ENCODE measurements at regions not wholly inside any gene's neighbourhood (a gene's known extent, or its start where the extent isn't known, plus 50 kb on each side); places are given as distances from the start of the nearest gene placed in this dataset.

DNA sequence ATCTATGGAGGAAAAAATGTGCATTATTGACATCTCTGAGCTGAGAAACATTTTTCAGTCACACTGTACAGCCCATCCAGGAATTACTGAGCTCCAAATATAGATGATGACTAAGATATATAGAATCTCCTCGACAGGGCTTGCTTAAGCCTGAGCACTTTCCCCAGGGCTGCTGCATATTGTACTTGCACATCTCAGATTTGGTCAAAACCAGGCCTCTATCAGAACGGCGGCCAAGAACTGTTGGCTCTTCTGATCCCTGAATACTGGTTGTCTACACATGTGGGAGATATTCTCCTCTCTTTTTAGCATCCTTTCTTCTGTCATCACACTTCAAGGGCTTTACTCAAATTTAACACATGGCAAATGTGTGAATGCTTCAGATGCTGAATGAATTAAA lies 201.5 kb upstream of the SLC35G4 start:
- Histone ChIP-seq H3K4me3 (replicated peaks in 1 of 3; ENCODE audit: insufficient read depth in 1 of 3, low read depth in 2 of 3, low read length in 3 of 3) (no peak overlapping the region), H3K9me3 (ENCODE audit: low read length) (no peaks in the 10 kb centered on the region), H3K27ac (ENCODE audit: extremely low read length, insufficient read depth, low read length) (no peak overlapping the region), H2AFZ (ENCODE audit: low read length) (no peak overlapping the region), H3K4me2 (ENCODE audit: low read depth, low read length) (no peak overlapping the region), H3K27me3 (ENCODE audit: control insufficient read depth in 1 of 2, insufficient read depth in 2 of 2, low read length in 2 of 2) (no peaks in the 10 kb centered on the region; a peak in 1 of 5 replicates), H4K20me1 (ENCODE audit: insufficient read depth, low read length) (no peaks in the 10 kb centered on the region), H3K79me2 (ENCODE audit: insufficient read depth, low read length) (no peaks in the 10 kb centered on the region), H3K4me1 (ENCODE audit: insufficient read depth, low read length) (peaks cover 18% of the 10 kb centered on the region), H3K36me3 (replicated peaks in 1 of 2; ENCODE audit: control insufficient read depth in 1 of 2, insufficient read depth in 2 of 2, low read length in 2 of 2) (no peaks in the 10 kb centered on the region), H3K9ac (ENCODE audit: insufficient read depth, low read depth, low read length) (no peak overlapping the region)
- CTCF ChIA-PET (ENCODE audit: low intra/inter-chr PET ratio, low total read pairs), result no interaction called here
- no TSS peak for BruUV-seq (replicated peaks)
- no peak for DNase-seq (ENCODE audit: low spot score)
- intact Hi-C loops (cut with micrococcal nuclease; ENCODE audit: unreplicated experiment), result loop anchor here (5.0 kb wide), 1 partner anchor 94 kb away; no protein-coding TSS in a partner anchor
- in situ Hi-C loops (cut with HindIII; ENCODE audit: extremely low pct_ligation_motif_present, low pct_unique_long_range_greater_than_20kb), result no loop called here
- POLR2A ChIA-PET, result no interaction called here
- no peak for ATAC-seq
- no peak for FAIRE-seq
- WGBS (ENCODE audit: low lambda C conversion rate), result 63% methylated on average over 3 of the region's 3 CpGs
- TF ChIP-seq ATF1 (CRISPR knock-in tag; IDR thresholded peaks at IDR 0.05), result no peak
- no peak for TF ChIP-seq PHB2 (IDR thresholded peaks at IDR 0.05; ENCODE audit: partially characterized antibody)
- TF ChIP-seq, protein P1, sequence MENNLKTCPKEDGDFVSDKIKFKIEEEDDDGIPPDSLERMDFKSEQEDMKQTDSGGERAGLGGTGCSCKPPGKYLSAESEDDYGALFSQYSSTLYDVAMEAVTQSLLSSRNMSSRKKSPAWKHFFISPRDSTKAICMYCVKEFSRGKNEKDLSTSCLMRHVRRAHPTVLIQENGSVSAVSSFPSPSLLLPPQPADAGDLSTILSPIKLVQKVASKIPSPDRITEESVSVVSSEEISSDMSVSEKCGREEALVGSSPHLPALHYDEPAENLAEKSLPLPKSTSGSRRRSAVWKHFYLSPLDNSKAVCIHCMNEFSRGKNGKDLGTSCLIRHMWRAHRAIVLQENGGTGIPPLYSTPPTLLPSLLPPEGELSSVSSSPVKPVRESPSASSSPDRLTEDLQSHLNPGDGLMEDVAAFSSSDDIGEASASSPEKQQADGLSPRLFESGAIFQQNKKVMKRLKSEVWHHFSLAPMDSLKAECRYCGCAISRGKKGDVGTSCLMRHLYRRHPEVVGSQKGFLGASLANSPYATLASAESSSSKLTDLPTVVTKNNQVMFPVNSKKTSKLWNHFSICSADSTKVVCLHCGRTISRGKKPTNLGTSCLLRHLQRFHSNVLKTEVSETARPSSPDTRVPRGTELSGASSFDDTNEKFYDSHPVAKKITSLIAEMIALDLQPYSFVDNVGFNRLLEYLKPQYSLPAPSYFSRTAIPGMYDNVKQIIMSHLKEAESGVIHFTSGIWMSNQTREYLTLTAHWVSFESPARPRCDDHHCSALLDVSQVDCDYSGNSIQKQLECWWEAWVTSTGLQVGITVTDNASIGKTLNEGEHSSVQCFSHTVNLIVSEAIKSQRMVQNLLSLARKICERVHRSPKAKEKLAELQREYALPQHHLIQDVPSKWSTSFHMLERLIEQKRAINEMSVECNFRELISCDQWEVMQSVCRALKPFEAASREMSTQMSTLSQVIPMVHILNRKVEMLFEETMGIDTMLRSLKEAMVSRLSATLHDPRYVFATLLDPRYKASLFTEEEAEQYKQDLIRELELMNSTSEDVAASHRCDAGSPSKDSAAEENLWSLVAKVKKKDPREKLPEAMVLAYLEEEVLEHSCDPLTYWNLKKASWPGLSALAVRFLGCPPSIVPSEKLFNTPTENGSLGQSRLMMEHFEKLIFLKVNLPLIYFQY (CRISPR knock-in tag; IDR thresholded peaks at IDR 0.05; ENCODE audit: borderline replicate concordance), result no peak
- no peak for TF ChIP-seq GATAD1 (CRISPR knock-in tag; IDR thresholded peaks at IDR 0.05)
- TF ChIP-seq, protein P2, sequence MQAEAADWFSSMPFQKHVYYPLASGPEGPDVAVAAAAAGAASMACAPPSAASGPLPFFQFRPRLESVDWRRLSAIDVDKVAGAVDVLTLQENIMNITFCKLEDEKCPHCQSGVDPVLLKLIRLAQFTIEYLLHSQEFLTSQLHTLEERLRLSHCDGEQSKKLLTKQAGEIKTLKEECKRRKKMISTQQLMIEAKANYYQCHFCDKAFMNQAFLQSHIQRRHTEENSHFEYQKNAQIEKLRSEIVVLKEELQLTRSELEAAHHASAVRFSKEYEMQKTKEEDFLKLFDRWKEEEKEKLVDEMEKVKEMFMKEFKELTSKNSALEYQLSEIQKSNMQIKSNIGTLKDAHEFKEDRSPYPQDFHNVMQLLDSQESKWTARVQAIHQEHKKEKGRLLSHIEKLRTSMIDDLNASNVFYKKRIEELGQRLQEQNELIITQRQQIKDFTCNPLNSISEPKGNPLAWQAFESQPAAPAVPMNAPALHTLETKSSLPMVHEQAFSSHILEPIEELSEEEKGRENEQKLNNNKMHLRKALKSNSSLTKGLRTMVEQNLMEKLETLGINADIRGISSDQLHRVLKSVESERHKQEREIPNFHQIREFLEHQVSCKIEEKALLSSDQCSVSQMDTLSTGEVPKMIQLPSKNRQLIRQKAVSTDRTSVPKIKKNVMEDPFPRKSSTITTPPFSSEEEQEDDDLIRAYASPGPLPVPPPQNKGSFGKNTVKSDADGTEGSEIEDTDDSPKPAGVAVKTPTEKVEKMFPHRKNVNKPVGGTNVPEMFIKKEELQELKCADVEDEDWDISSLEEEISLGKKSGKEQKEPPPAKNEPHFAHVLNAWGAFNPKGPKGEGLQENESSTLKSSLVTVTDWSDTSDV (CRISPR knock-in tag; IDR thresholded peaks at IDR 0.05), result no peak
- TF ChIP-seq, protein P3, sequence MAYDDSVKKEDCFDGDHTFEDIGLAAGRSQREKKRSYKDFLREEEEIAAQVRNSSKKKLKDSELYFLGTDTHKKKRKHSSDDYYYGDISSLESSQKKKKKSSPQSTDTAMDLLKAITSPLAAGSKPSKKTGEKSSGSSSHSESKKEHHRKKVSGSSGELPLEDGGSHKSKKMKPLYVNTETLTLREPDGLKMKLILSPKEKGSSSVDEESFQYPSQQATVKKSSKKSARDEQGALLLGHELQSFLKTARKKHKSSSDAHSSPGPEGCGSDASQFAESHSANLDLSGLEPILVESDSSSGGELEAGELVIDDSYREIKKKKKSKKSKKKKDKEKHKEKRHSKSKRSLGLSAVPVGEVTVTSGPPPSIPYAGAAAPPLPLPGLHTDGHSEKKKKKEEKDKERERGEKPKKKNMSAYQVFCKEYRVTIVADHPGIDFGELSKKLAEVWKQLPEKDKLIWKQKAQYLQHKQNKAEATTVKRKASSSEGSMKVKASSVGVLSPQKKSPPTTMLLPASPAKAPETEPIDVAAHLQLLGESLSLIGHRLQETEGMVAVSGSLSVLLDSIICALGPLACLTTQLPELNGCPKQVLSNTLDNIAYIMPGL (CRISPR knock-in tag; IDR thresholded peaks at IDR 0.05; ENCODE audit: borderline replicate concordance in 1 of 2, low read depth in 1 of 2), result no peak
- TF ChIP-seq, protein P4, sequence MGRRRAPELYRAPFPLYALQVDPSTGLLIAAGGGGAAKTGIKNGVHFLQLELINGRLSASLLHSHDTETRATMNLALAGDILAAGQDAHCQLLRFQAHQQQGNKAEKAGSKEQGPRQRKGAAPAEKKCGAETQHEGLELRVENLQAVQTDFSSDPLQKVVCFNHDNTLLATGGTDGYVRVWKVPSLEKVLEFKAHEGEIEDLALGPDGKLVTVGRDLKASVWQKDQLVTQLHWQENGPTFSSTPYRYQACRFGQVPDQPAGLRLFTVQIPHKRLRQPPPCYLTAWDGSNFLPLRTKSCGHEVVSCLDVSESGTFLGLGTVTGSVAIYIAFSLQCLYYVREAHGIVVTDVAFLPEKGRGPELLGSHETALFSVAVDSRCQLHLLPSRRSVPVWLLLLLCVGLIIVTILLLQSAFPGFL (CRISPR knock-in tag; IDR thresholded peaks at IDR 0.05), result no peak
- no peak for TF ChIP-seq TBX3 (IDR thresholded peaks at IDR 0.05; ENCODE audit: borderline replicate concordance)
- no peak for TF ChIP-seq FOXK1 (CRISPR knock-in tag; IDR thresholded peaks at IDR 0.05; ENCODE audit: borderline replicate concordance, low read depth)
- no peak for TF ChIP-seq NFIB (CRISPR knock-in tag; IDR thresholded peaks at IDR 0.05; ENCODE audit: borderline replicate concordance)
- TF ChIP-seq, protein P5, sequence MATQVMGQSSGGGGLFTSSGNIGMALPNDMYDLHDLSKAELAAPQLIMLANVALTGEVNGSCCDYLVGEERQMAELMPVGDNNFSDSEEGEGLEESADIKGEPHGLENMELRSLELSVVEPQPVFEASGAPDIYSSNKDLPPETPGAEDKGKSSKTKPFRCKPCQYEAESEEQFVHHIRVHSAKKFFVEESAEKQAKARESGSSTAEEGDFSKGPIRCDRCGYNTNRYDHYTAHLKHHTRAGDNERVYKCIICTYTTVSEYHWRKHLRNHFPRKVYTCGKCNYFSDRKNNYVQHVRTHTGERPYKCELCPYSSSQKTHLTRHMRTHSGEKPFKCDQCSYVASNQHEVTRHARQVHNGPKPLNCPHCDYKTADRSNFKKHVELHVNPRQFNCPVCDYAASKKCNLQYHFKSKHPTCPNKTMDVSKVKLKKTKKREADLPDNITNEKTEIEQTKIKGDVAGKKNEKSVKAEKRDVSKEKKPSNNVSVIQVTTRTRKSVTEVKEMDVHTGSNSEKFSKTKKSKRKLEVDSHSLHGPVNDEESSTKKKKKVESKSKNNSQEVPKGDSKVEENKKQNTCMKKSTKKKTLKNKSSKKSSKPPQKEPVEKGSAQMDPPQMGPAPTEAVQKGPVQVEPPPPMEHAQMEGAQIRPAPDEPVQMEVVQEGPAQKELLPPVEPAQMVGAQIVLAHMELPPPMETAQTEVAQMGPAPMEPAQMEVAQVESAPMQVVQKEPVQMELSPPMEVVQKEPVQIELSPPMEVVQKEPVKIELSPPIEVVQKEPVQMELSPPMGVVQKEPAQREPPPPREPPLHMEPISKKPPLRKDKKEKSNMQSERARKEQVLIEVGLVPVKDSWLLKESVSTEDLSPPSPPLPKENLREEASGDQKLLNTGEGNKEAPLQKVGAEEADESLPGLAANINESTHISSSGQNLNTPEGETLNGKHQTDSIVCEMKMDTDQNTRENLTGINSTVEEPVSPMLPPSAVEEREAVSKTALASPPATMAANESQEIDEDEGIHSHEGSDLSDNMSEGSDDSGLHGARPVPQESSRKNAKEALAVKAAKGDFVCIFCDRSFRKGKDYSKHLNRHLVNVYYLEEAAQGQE (IDR thresholded peaks at IDR 0.05; ENCODE audit: borderline replicate concordance in 1 of 2, low read depth in 1 of 2, low read length in 2 of 2), result no peak
